Activated CD8-positive, alpha-beta T cell treated with anti-CD3 and anti-CD28 coated beads for 36 hours (primary cell): ENCODE measurements at regions not wholly inside any gene's neighbourhood (a gene's known extent, or its start where the extent isn't known, plus 50 kb on each side); places are given as distances from the start of the nearest gene placed in this dataset.
"Not testable (repeated sequence)": the region's sequence is repeated elsewhere in the genome, so short reads cannot be mapped to it uniquely, and the experiment has no call there.

Experiments
- ATAC-seq: fragments of 200-7000 bp; cut with Tn5 transposase; one replicate; pipeline ENCODE4 v1.10.0; 2021; ENCODE audit warnings: mild to moderate bottlenecking, moderate library complexity
- CTCF ChIA-PET: fragments of 350-600 bp; sonication (Branson Sonifier 250); formaldehyde crosslinking; loops from one replicate; lab custom pipeline; 2021; ENCODE audit warnings: antibody characterized with exemption; lab: Charles Lee
- POLR2A ChIA-PET: fragments of 350-600 bp; sonication (Branson Sonifier 250); formaldehyde crosslinking; loops from one replicate; lab custom pipeline; 2021; ENCODE audit warnings: antibody characterized with exemption; lab: Charles Lee
- DNase-seq: peaks from one replicate; pipeline ENCODE4 v3.0.0-alpha.2; 2020
- H3K27ac Mint-ChIP-seq: one replicate; pipeline ENCODE4 v1.8.0; 2021; ENCODE audit warnings: mild to moderate bottlenecking, mixed read lengths
- H3K27me3 Mint-ChIP-seq: one replicate; pipeline ENCODE4 v1.8.0; 2021; ENCODE audit warnings: mixed read lengths
- H3K36me3 Mint-ChIP-seq: one replicate; pipeline ENCODE4 v1.8.0; 2021; ENCODE audit warnings: low read depth, mixed read lengths
- H3K4me1 Mint-ChIP-seq: one replicate; pipeline ENCODE4 v1.8.0; 2021; ENCODE audit warnings: low read depth, mixed read lengths
- H3K4me3 Mint-ChIP-seq: one replicate; pipeline ENCODE4 v1.8.0; 2021; ENCODE audit warnings: mild to moderate bottlenecking, moderate library complexity, mixed read lengths
- H3K9me3 Mint-ChIP-seq: one replicate; pipeline ENCODE4 v1.8.0; 2021; ENCODE audit warnings: mixed read lengths
- intact Hi-C: fragments of 100-400 bp; cut with micrococcal nuclease; formaldehyde crosslinking; loops from one replicate; pipeline ENCODE4 v1.10.0; 2022

DNA sequence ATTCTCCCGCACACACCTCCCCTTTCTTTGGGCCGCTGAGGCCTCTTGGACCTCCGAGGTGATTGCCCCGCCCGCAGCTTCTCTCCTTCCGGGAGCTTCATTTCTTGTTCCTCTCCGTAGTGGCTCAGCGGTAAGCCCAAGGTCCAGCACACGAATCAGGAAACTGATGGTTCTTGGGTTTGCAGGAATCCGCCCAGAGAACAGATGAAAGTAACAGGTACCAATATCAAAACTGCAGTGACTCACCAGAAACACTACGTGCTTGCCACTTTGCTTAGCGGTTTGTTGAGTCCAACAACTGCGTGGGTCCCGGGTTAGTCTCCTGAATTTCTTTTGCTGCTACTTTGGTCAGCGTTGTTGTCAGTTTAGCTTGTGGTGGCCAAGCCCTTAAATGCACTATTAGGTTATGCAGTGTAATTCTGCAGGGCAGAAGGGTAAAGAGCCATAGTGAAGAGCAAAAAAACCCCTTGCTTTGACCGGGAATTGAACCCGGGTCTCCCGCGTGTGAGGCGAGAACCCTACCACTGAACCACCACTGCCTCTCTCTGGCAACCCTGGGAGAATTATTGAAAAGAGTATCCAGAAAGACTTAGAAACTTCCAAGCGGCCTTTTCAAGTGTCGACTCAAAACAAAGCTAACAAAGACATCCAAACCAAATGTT, 74.2 kb upstream of the FCGR1A start:
- Mint-ChIP-seq H3K27ac (peak overlapping the region; percentile 91), H3K4me3 (peak overlapping the region; percentile 73)
- ATAC-seq (peak; percentile 93), DNase-seq (peak; percentile 77)
- H3K36me3 Mint-ChIP-seq, CTCF ChIA-PET, H3K9me3 Mint-ChIP-seq, POLR2A ChIA-PET, intact Hi-C loops, H3K4me1 Mint-ChIP-seq, H3K27me3 Mint-ChIP-seq: not testable (repeated sequence)

DNA sequence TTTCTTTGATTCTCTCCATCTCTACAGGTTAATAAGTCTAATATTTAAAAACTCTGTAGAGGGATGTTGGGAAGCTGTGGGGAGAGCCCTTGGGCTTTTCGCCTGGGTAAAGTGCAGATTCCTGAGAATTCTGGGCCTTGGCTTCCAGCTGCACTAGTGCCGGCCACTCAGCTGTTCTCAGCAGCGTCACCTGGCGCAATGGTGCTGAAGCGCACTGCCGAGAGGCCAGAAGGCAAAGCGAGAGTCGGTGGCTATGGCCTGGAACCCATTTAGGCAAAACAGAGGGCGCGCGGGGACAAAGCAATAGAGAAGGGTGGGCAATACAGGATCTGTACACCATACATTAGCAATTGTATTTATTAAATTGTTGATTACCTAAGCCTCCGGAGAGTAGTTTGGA, 70.8 kb upstream of the FCGR1A start:
- H3K4me1 Mint-ChIP-seq, DNase-seq, H3K4me3 Mint-ChIP-seq, ATAC-seq, intact Hi-C loops, H3K27ac Mint-ChIP-seq, H3K36me3 Mint-ChIP-seq, H3K27me3 Mint-ChIP-seq, H3K9me3 Mint-ChIP-seq, POLR2A ChIA-PET, CTCF ChIA-PET: not testable (repeated sequence)

DNA sequence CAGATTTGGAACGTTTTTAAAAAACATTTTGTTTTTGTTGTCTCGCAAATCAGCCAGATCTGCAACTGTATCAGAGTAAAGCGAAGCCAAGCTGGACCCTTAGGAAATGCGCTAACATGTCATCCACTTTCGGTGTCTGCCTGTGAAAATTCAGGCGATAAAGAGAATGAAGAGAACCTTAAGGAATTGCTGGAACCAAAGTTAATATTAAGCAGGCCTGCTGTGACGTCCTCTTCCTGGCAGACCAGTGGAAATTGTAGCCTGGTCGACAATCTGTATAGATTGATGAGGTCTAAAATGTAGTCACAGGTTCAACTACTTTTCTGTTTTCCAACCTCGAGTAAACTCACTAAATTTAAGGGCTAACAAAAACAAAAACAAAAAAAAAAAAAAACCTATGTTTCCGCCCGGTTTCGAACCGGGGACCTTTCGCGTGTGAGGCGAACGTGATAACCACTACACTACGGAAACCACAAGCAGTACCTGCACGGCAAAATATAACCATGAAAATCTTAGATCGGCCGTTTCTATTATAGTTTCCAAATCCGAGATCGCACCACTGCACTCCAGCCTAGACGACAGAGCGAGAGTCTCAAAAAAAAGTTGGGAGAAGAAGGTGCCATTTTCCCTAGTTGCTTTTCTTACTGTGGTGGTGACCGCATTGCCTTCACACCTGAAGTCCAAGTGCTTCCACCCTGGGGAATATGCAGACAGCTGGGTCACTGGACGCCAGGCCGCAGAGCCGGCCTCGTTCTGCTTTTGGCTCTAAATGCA, 70.2 kb upstream of the FCGR1A start:
- ATAC-seq, H3K4me1 Mint-ChIP-seq, H3K9me3 Mint-ChIP-seq, intact Hi-C loops, H3K4me3 Mint-ChIP-seq, H3K36me3 Mint-ChIP-seq, H3K27me3 Mint-ChIP-seq, POLR2A ChIA-PET, CTCF ChIA-PET: not testable (repeated sequence)
- peak; percentile 60 for DNase-seq
- peak overlapping the region; percentile 67 for H3K27ac Mint-ChIP-seq

DNA sequence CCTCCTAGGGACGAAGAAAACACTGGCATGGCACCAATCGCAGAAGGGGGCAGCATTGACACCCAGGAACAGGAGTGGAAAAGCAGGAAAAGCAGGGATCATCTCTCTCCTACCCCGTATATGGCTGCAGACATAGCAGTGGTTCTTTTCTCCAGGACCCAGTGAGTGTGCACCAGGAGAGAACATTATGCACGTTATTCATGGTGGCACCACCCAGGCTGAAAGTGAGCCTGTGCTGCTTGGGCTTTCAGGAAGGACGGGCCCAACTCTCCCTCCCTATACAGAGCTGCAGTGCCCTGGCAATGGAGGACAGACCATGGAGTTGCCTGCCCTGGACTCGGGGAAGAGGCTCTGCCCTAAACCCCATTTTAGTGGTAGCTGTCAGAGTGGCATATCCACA, 69.0 kb upstream of the FCGR1A start:
- ATAC-seq, H3K27me3 Mint-ChIP-seq, H3K36me3 Mint-ChIP-seq, H3K4me1 Mint-ChIP-seq, POLR2A ChIA-PET, H3K4me3 Mint-ChIP-seq, H3K9me3 Mint-ChIP-seq, H3K27ac Mint-ChIP-seq, DNase-seq, intact Hi-C loops, CTCF ChIA-PET: not testable (repeated sequence)

DNA sequence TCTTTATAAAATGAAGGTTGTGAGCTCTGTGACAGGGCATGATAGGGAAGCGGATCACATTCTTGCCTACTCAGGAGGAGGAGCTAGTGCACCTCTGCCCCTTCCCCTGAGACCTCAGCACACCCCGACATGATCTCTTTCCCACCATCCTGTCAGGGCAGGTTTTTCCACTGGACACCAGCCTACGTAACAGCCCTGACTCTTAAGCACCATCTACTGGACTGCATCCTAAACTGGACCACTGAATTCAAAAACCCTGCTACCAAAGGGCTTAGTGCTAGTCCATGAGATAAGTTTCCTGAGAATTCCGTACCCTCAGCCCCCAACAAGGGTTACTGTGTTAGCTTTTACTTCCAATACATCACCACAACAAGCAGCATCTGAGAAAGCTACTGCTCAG, 68.5 kb upstream of the FCGR1A start:
- ATAC-seq, H3K4me3 Mint-ChIP-seq, DNase-seq, CTCF ChIA-PET, H3K4me1 Mint-ChIP-seq, H3K9me3 Mint-ChIP-seq, H3K27me3 Mint-ChIP-seq, intact Hi-C loops, H3K36me3 Mint-ChIP-seq, H3K27ac Mint-ChIP-seq, POLR2A ChIA-PET: not testable (repeated sequence)

DNA sequence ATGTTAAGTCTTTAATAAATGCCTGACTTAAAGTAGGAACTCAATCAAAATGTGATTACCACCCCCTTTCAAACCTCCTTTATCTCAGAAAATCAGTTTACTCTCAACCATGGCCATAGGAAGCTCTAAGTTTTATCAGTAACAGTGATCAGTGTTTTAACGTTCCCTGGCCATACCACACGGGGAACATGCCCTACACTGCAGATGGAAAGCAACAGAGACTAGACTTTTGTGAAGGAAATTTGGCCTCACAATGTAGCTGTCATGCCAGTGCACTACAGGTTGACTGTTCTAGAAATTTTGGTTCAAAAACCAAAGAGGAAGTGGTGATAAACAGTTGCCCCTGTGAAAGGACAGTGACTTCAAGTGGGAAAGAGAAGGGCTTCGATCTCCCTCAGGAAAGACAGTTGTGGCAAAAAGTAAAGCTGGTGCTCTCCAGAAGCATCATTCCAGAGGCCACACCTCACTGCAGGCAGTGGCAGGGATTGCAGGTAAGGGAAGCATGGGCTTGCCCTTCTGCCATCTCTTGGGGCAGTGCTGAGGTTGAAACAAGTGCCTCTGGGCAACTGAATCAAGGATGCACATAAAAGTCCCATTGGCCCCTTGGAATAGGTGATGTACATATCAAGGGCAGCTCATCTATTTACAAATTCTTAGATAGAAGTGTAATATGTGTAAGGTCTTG, 57.7 kb upstream of the FCGR1A start:
- H3K4me1 Mint-ChIP-seq, H3K27ac Mint-ChIP-seq, DNase-seq, H3K27me3 Mint-ChIP-seq, POLR2A ChIA-PET, H3K9me3 Mint-ChIP-seq, intact Hi-C loops, CTCF ChIA-PET, ATAC-seq, H3K4me3 Mint-ChIP-seq, H3K36me3 Mint-ChIP-seq: not testable (repeated sequence)

DNA sequence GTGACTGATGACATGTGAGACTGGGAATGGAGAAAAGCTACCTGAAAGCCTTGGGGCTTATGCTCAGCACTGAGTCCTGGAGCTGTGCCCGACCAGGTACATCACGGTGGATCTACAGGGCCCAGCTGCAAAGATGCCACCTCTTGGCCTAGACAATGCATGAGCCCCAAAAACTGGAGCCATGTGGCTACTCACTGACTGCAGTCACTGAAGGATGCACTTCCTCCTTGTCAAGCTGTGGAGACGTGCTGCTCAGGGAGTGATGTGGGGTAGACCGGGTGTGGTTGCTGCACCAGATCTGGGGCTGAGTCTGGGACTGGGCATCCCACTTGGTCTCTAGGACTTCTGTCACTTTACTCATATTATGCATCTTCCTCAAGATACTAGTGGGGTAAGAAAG, 55.8 kb upstream of the FCGR1A start:
- CTCF ChIA-PET, ATAC-seq: not testable (repeated sequence)
- DNase-seq: peak; percentile 1

DNA sequence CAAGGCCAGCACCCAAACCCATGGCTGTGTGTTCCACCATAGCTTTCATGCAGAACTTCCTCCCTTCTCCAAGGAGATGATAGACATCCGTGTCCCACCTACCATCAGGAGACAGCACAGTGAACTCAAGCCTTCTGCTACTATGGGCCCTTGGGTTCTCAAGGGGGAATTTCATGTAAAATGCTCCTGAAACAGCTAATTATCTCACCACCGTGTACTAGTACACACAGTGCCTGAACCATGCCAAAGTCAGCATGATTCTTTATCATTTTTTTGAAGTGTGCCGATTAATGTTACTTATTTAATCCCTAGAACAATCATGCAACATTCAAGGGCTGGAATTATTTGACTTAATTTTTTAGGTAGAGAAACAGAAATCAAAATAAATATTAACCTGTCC, 53.9 kb upstream of the FCGR1A start:
- H3K36me3 Mint-ChIP-seq, intact Hi-C loops, H3K4me1 Mint-ChIP-seq, H3K27me3 Mint-ChIP-seq, H3K4me3 Mint-ChIP-seq, ATAC-seq, DNase-seq, POLR2A ChIA-PET, H3K9me3 Mint-ChIP-seq, H3K27ac Mint-ChIP-seq, CTCF ChIA-PET: not testable (repeated sequence)

More for the DNA sequence above, 55.8 kb upstream of the FCGR1A start:
- H3K4me1 Mint-ChIP-seq, H3K36me3 Mint-ChIP-seq, H3K27ac Mint-ChIP-seq, H3K9me3 Mint-ChIP-seq, intact Hi-C loops, H3K4me3 Mint-ChIP-seq, H3K27me3 Mint-ChIP-seq, POLR2A ChIA-PET: not testable (repeated sequence)
